KMS-11 (cell line): ENCODE measurements at regions not wholly inside any gene's neighbourhood (a gene's known extent, or its start where the extent isn't known, plus 50 kb on each side); places are given as distances from the start of the nearest gene placed in this dataset.

Experiments used
- H2AFZ ChIP-seq: fragments of 200-600 bp; sonication (generic); 2 replicates; pipeline ENCODE4 v1.6.1; 2016; ENCODE audit warnings: antibody characterized with exemption, mixed run types, low read depth
- H3K27ac ChIP-seq: fragments of 200-600 bp; sonication (generic); 2 replicates; pipeline ENCODE4 v1.6.1; 2016; ENCODE audit warnings: mild to moderate bottlenecking, mixed run types
- H3K27me3 ChIP-seq: fragments of 200-600 bp; sonication (generic); 2 replicates; pipeline ENCODE4 v1.6.1; 2017; ENCODE audit warnings: mild to moderate bottlenecking, low read depth, mixed run types, moderate library complexity; ENCODE audit not compliant: insufficient read depth
- H3K36me3 ChIP-seq: fragments of 200-600 bp; sonication (generic); 2 replicates; pipeline ENCODE4 v1.6.1; 2017; ENCODE audit warnings: mild to moderate bottlenecking, mixed run types; ENCODE audit not compliant: insufficient read depth
- H3K4me1 ChIP-seq: fragments of 200-600 bp; sonication (generic); 2 replicates; pipeline ENCODE4 v1.6.1; 2016; ENCODE audit warnings: mild to moderate bottlenecking, low read depth, mixed run types; ENCODE audit not compliant: poor library complexity, severe bottlenecking
- H3K4me2 ChIP-seq: fragments of 200-600 bp; sonication (generic); 2 replicates; pipeline ENCODE4 v1.7.0; 2016; ENCODE audit warnings: mild to moderate bottlenecking, mixed run types
- H3K4me3 ChIP-seq: fragments of 200-600 bp; sonication (generic); IDR thresholded peaks from 2 replicates; pipeline ENCODE4 v1.6.1; 2017; ENCODE audit warnings: low read depth, low read length, mixed read lengths; ENCODE audit not compliant: insufficient read depth
- H3K79me2 ChIP-seq: fragments of 200-600 bp; sonication (generic); 2 replicates; pipeline ENCODE4 v1.6.1; 2016; ENCODE audit warnings: low read depth, mixed run types; ENCODE audit not compliant: insufficient read depth
- H3K9ac ChIP-seq: fragments of 200-600 bp; sonication (generic); 2 replicates; pipeline ENCODE4 v1.6.1; 2016; ENCODE audit warnings: mild to moderate bottlenecking, mixed run types
- H4K20me1 ChIP-seq: fragments of 200-600 bp; sonication (generic); 2 replicates; pipeline ENCODE4 v1.6.1; 2016; ENCODE audit warnings: mild to moderate bottlenecking, mixed run types; ENCODE audit not compliant: insufficient read depth
- CTCF ChIP-seq: fragments of 200-600 bp; sonication (generic); conservative IDR thresholded peaks from 2 replicates; pipeline ENCODE4 v1.6.1; 2017; ENCODE audit warnings: low read depth, mild to moderate bottlenecking, antibody characterized with exemption, low read length, moderate library complexity, mixed read lengths

GRCh38 chr20:55790178-55790577 lies 215.1 kb downstream of the CBLN4 start:
- no peak for TF ChIP-seq CTCF
- no peaks in the 10 kb centered on the region for H3K36me3 ChIP-seq
- no peaks in the 10 kb centered on the region for H3K79me2 ChIP-seq
- H3K4me1 ChIP-seq = peaks cover 23% of the 10 kb centered on the region
- no peak overlapping the region for H3K4me2 ChIP-seq
- no peaks in the 10 kb centered on the region for H4K20me1 ChIP-seq
- H3K4me3 ChIP-seq = no peak overlapping the region
- H3K9ac ChIP-seq = no peak overlapping the region
- H3K27me3 ChIP-seq = no peaks in the 10 kb centered on the region
- no peak overlapping the region for H2AFZ ChIP-seq
- no peak overlapping the region for H3K27ac ChIP-seq

GRCh38 chr20:55784036-55784435 lies 221.3 kb downstream of the CBLN4 start:
- Histone ChIP-seq H3K4me2 (no peak overlapping the region), H3K27me3 (no peaks in the 10 kb centered on the region), H2AFZ (no peak overlapping the region), H4K20me1 (no peaks in the 10 kb centered on the region), H3K4me3 (no peak overlapping the region), H3K36me3 (no peaks in the 10 kb centered on the region), H3K27ac (no peak overlapping the region), H3K4me1 (no peaks in the 10 kb centered on the region), H3K9ac (no peak overlapping the region), H3K79me2 (no peaks in the 10 kb centered on the region)
- no peak for TF ChIP-seq CTCF

GRCh38 chr20:55783381-55783780 lies 221.9 kb downstream of the CBLN4 start:
- Histone ChIP-seq H3K79me2 (no peaks in the 10 kb centered on the region), H3K27me3 (no peaks in the 10 kb centered on the region), H3K4me1 (no peaks in the 10 kb centered on the region), H3K27ac (no peak overlapping the region), H3K36me3 (no peaks in the 10 kb centered on the region), H3K4me2 (no peak overlapping the region), H3K4me3 (no peak overlapping the region), H4K20me1 (no peaks in the 10 kb centered on the region), H3K9ac (no peak overlapping the region), H2AFZ (no peak overlapping the region)
- TF ChIP-seq CTCF = no peak

GRCh38 chr20:55782912-55783253 lies 222.4 kb downstream of the CBLN4 start:
- Histone ChIP-seq H3K79me2 (no peaks in the 10 kb centered on the region), H3K4me2 (no peak overlapping the region), H2AFZ (no peak overlapping the region), H3K27ac (no peak overlapping the region), H3K4me1 (no peaks in the 10 kb centered on the region), H3K9ac (no peak overlapping the region), H3K4me3 (no peak overlapping the region), H3K36me3 (no peaks in the 10 kb centered on the region), H3K27me3 (no peaks in the 10 kb centered on the region), H4K20me1 (no peaks in the 10 kb centered on the region)
- no peak for TF ChIP-seq CTCF
